DOHH2 (cell line): ENCODE measurements at regions not wholly inside any gene's neighbourhood (a gene's known extent, or its start where the extent isn't known, plus 50 kb on each side); places are given as distances from the start of the nearest gene placed in this dataset.

Experiments
- EZH2phosphoT487 ChIP-seq: fragments of 200-600 bp; sonication (generic); IDR thresholded peaks from 2 replicates; pipeline ENCODE4 v1.6.1; 2017; ENCODE audit warnings: borderline replicate concordance, mild to moderate bottlenecking, antibody characterized with exemption, low read length, moderate library complexity, mixed read lengths
- TF ChIP-seq, protein P1 (sequence below): fragments of 200-600 bp; sonication (generic); IDR thresholded peaks from one replicate; pipeline ENCODE4 v1.5.1; 2014; ENCODE audit warnings: antibody characterized with exemption, mild to moderate bottlenecking, low read depth, low read length; ENCODE audit not compliant: poor library complexity, severe bottlenecking

DNA sequence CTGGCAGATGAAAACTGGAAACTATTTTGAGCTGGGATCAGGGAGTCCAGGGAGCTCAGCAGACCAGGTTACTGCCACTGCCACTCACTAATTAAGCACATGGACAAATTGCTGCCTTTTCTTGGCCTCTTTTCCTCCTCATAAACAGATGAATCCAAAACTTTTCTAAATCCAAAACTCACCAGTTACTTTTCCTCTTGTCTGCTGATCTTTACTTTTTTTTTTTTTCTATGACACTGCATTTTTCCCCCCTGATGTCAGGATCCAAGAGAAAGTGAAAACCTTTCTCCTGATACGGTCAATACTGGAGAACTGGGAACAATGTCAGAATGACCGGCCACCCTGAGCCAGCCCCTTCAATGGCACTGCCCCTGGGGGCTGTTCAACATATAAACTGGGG lies 405.8 kb downstream of the DUSP10 start:
- TF ChIP-seq, protein P1, sequence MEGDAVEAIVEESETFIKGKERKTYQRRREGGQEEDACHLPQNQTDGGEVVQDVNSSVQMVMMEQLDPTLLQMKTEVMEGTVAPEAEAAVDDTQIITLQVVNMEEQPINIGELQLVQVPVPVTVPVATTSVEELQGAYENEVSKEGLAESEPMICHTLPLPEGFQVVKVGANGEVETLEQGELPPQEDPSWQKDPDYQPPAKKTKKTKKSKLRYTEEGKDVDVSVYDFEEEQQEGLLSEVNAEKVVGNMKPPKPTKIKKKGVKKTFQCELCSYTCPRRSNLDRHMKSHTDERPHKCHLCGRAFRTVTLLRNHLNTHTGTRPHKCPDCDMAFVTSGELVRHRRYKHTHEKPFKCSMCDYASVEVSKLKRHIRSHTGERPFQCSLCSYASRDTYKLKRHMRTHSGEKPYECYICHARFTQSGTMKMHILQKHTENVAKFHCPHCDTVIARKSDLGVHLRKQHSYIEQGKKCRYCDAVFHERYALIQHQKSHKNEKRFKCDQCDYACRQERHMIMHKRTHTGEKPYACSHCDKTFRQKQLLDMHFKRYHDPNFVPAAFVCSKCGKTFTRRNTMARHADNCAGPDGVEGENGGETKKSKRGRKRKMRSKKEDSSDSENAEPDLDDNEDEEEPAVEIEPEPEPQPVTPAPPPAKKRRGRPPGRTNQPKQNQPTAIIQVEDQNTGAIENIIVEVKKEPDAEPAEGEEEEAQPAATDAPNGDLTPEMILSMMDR, result no peak
- TF ChIP-seq EZH2phosphoT487, result no peak
